AG04450 (cell line): ENCODE measurements at regions not wholly inside any gene's neighbourhood (a gene's known extent, or its start where the extent isn't known, plus 50 kb on each side); places are given as distances from the start of the nearest gene placed in this dataset.
"Not testable (repeated sequence)": the region's sequence is repeated elsewhere in the genome, so short reads cannot be mapped to it uniquely, and the experiment has no call there.

ENCODE experiments used
- CTCF ChIA-PET: fragments of 300-600, 350-600 bp; formaldehyde crosslinking; extraction: SDS; loops from one replicate; lab custom pipeline; 2022; ENCODE audit warnings: antibody characterized with exemption, inconsistent platforms; lab: Charles Lee
- POLR2A ChIA-PET: fragments of 350-600 bp; formaldehyde crosslinking; extraction: SDS; loops from one replicate; lab custom pipeline; 2021; ENCODE audit warnings: antibody characterized with exemption, inconsistent platforms; lab: Yijun Ruan, JAX
- DNase-seq: peaks from one replicate; pipeline ENCODE4 v3.0.0-alpha.2; 2011; ENCODE audit warnings: low read depth, low spot score
- H3K27ac ChIP-seq: one replicate; pipeline ENCODE4 v1.5.1; 2012; ENCODE audit warnings: low read depth, low read length, control low read depth
- H3K27me3 ChIP-seq: one replicate; pipeline ENCODE4 v1.6.0; 2012; ENCODE audit warnings: low read length; ENCODE audit not compliant: control insufficient read depth, insufficient read depth
- H3K4me3 ChIP-seq: 2 replicates; pipeline ENCODE4 v1.5.1; 2011; ENCODE audit warnings: mild to moderate bottlenecking, low read depth, low read length, control low read depth
- H3K9me3 ChIP-seq: 2 replicates; pipeline ENCODE4 v1.5.1; 2012; ENCODE audit warnings: low read length; ENCODE audit not compliant: control insufficient read depth, insufficient read depth
- TF ChIP-seq, protein P1 (sequence below): IDR thresholded peaks from 2 replicates; pipeline ENCODE4 v1.5.1; 2011; ENCODE audit warnings: low read depth, low read length, control low read depth, inconsistent platforms

DNA sequence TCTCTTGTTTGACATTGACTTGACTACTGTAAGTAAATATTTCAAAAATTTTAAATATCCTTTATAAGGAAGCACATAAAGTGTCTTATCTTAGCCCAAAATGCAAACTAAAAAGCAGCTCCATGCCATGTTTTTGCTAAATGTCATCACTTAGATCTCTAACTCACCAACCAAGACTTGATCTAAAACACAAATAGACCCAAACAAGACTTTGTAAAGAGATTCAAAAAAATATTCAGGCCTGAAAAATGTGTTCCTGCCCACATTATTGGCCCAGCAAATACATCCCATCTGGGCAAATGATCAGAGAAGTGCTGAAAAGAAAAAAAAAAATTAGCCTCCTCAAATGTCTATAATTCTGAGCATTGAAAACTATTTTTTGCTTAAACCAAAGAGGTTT is 187.6 kb downstream of the MREG start:
- Histone ChIP-seq H3K4me3 (no peak overlapping the region), H3K27me3 (no peaks in the 10 kb centered on the region), H3K9me3 (no peaks in the 10 kb centered on the region), H3K27ac (no peak overlapping the region)
- CTCF ChIA-PET = interaction anchor here (0.7 kb wide), 1 partner anchor 10 kb away, joined by 3 read pairs; no protein-coding TSS in a partner anchor
- POLR2A ChIA-PET = no interaction called here
- TF ChIP-seq, protein P1, sequence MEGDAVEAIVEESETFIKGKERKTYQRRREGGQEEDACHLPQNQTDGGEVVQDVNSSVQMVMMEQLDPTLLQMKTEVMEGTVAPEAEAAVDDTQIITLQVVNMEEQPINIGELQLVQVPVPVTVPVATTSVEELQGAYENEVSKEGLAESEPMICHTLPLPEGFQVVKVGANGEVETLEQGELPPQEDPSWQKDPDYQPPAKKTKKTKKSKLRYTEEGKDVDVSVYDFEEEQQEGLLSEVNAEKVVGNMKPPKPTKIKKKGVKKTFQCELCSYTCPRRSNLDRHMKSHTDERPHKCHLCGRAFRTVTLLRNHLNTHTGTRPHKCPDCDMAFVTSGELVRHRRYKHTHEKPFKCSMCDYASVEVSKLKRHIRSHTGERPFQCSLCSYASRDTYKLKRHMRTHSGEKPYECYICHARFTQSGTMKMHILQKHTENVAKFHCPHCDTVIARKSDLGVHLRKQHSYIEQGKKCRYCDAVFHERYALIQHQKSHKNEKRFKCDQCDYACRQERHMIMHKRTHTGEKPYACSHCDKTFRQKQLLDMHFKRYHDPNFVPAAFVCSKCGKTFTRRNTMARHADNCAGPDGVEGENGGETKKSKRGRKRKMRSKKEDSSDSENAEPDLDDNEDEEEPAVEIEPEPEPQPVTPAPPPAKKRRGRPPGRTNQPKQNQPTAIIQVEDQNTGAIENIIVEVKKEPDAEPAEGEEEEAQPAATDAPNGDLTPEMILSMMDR = no peak
- DNase-seq = no peak

DNA sequence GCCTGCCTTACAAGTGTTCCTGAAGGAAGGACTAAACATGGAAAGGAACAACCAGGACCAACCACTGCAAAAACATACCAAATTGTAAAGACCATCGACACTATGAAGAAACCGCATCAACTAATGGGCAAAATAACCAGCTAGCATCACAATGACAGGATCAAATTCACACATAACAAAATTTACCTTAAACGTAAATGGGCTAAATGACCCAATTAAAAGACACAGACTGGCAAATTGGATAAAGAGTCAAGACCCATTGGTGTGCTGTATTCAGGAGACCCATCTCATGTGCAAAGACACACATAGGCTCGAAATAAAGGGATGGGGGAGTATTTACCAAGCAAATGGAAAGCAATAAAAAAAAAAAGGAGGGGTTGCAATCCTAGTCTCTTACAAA is 192.1 kb downstream of the MREG start:
- POLR2A ChIA-PET, H3K27me3 ChIP-seq, H3K9me3 ChIP-seq, DNase-seq, CTCF ChIA-PET, H3K4me3 ChIP-seq, H3K27ac ChIP-seq: not testable (repeated sequence)

DNA sequence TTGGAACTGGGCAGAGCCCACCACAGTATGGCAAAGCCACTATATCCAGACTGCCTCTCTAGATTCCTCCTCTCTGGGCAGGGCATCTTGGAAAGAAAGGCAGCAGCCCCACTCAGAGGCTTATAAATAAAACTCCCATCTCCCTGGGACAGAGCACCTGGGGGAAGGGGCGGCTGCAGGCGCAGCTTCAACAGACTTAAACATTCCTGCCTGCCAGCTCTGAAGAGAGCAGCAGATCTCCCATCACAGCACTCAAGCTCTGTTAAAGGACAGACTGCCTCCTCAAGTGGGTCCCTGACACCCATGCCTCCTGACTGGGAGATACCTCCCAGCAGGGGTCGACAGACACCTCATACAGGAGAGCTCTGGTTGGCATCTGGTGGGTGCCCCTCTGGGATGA is 193.6 kb downstream of the MREG start:
- H3K4me3 ChIP-seq, POLR2A ChIA-PET, DNase-seq, H3K27me3 ChIP-seq, H3K9me3 ChIP-seq, H3K27ac ChIP-seq: not testable (repeated sequence)
- CTCF ChIA-PET = interaction anchor here (0.7 to 1.3 kb wide), 2 partner anchors 9 to 13 kb away, joined by 3 to 4 read pairs; no protein-coding TSS in a partner anchor

- POLR2A ChIA-PET = no interaction called here
- H3K4me3 ChIP-seq = no peak overlapping the region
- no peaks in the 10 kb centered on the region for H3K27me3 ChIP-seq
- CTCF ChIA-PET = interaction anchor here (1.3 kb wide), 1 partner anchor 8 kb away, joined by 4 read pairs; no protein-coding TSS in a partner anchor
- peaks cover 8% of the 10 kb centered on the region for H3K9me3 ChIP-seq
- DNase-seq = no peak
- H3K27ac ChIP-seq = no peak overlapping the region
- TF ChIP-seq, protein P1 = no peak
Measured at GRCh38 chr2:215817046-215817445, 196.3 kb downstream of the MREG start.

DNA sequence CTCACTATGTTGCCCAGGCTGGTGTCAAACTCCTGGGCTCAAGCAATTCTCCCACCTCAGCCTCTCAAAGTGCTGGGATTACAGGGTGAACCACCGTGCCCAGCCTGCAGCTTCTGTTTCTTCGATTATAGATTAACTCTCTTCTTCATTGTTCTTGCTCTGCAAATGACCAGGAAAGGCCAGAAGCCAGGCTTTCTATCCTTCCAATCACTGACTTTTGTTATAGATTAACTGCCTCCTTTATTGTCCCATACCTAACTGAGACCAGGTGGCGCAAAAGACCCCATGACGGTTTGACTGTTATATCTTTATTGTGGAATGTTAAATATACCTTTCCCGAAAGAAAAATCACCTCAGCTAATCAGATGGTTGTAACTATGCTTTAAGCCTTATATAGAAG is 196.9 kb downstream of the MREG start:
- POLR2A ChIA-PET = no interaction called here
- TF ChIP-seq, protein P1 = no peak
- CTCF ChIA-PET = interaction anchor here (0.9 kb wide), 1 partner anchor 11 kb away, joined by 3 read pairs; no protein-coding TSS in a partner anchor
- DNase-seq = no peak
- H3K9me3 ChIP-seq = peaks cover 8% of the 10 kb centered on the region
- H3K27me3 ChIP-seq = no peaks in the 10 kb centered on the region
- H3K4me3 ChIP-seq = no peak overlapping the region
- H3K27ac ChIP-seq = no peak overlapping the region

GRCh38 chr2:215815960-215816359 is 197.4 kb downstream of the MREG start:
- CTCF ChIA-PET = interaction anchor here (0.5 to 0.9 kb wide), 2 partner anchors 12 to 416 kb away, joined by 3 read pairs; no protein-coding TSS in a partner anchor

More at GRCh38 chr2:215815960-215816359, 197.4 kb downstream of the MREG start:
- H3K9me3 ChIP-seq = peaks cover 8% of the 10 kb centered on the region
- POLR2A ChIA-PET = no interaction called here
- H3K27me3 ChIP-seq = no peaks in the 10 kb centered on the region
- no peak for DNase-seq
- TF ChIP-seq, protein P1 = no peak
- H3K27ac ChIP-seq = no peak overlapping the region
- H3K4me3 ChIP-seq = no peak overlapping the region
